Psoas muscle (tissue), 7 donors: ENCODE measurements at regions not wholly inside any gene's neighbourhood (a gene's known extent, or its start where the extent isn't known, plus 50 kb on each side); places are given as distances from the start of the nearest gene placed in this dataset.

Experiments used
- ATAC-seq, 4 donors: fragments of 200-7000 bp; cut with Tn5 transposase; one replicate each; pipeline ENCODE4 v1.9.1; 2020; ENCODE audit warnings: moderate library complexity in 3 of 4, mild to moderate bottlenecking in 2 of 4
- DNase-seq, 2 donors: peaks; one replicate each; pipeline ENCODE4 v3.0.0-alpha.2; 2020
- H3K27ac ChIP-seq: fragments of 200-600 bp; one replicate; pipeline ENCODE4 v1.8.0; 2022
- H3K27me3 ChIP-seq, 3 donors: fragments of 200-600 bp in 1 of 3; one replicate each; pipeline versions ENCODE4 v1.6.1 to v1.8.0; 2013 to 2022; ENCODE audit warnings: low read length in 2 of 3, mild to moderate bottlenecking in 2 of 3, moderate library complexity in 1 of 3; ENCODE audit not compliant: insufficient read depth in 3 of 3
- H3K36me3 ChIP-seq, 2 donors: fragments of 200-600 bp in 1 of 2; one replicate each; pipeline versions ENCODE4 v1.6.1 to v1.8.0; 2013 to 2022; ENCODE audit warnings: low read depth in 1 of 2, mild to moderate bottlenecking in 1 of 2, moderate library complexity in 1 of 2; ENCODE audit not compliant: insufficient read depth in 1 of 2
- H3K4me1 ChIP-seq: fragments of 200-600 bp; one replicate; pipeline ENCODE4 v1.8.0; 2022
- H3K4me3 ChIP-seq: fragments of 200-600 bp; one replicate; pipeline ENCODE4 v1.8.0; 2022; ENCODE audit warnings: mild to moderate bottlenecking
- H3K9me3 ChIP-seq: fragments of 200-600 bp; one replicate; pipeline ENCODE4 v1.8.0; 2022
- CTCF ChIP-seq: fragments of 200-600 bp; IDR thresholded peaks from one replicate; pipeline ENCODE4 v1.8.0; 2022; ENCODE audit warnings: antibody characterized with exemption
- WGBS, 3 donors: extraction: QIAGEN DNeasy Blood & Tissue Kit; methylation state at CpG; one replicate each; pipeline versions ENCODE4 v1.1.6 to v1.1.7; 2013; 5-methylcytosine and 5-hydroxymethylcytosine counted together
- intact Hi-C, 2 donors: fragments of 100-400 bp; cut with DNase I; formaldehyde crosslinking; loops; one replicate each; pipeline versions ENCODE4 v1.11.0 to v1.14.2; 2022
- donor health status: healthy with polysubstance abuse.
- donor health status: DM: no; HTN: no; CAD: no; lungs with moderate emphysema.
- donor health status: Bipolar disorder and iron deficiency.
- donor health status: healthy.
- donor health status: DM: yes; HTN: yes; CAD: no.
- donor health status: DM: no; HTN: no; CAD: no.
- donor health status: DM: yes; HTN: yes; CAD: no.

GRCh38 chr1:186532466-186532865 lies 71.6 kb upstream of the PDC start:
- DNase-seq (no peak), ATAC-seq (no peak)
- Histone ChIP-seq H3K27me3 (no peaks in the 10 kb centered on the region), H3K27ac (no peak overlapping the region), H3K9me3 (no peaks in the 10 kb centered on the region), H3K4me3 (no peak overlapping the region), H3K4me1 (no peaks in the 10 kb centered on the region), H3K36me3 (no peaks in the 10 kb centered on the region)
- TF ChIP-seq CTCF, result no peak
- WGBS, 3 donors, result 91 to 95% (median 94%) methylated on average over 2 of the region's 2 CpGs
- intact Hi-C loops, result no loop called here

- ATAC-seq (no peak), DNase-seq (no peak)
- Histone ChIP-seq H3K27me3 (no peaks in the 10 kb centered on the region), H3K4me3 (no peak overlapping the region), H3K9me3 (no peaks in the 10 kb centered on the region), H3K36me3 (no peaks in the 10 kb centered on the region), H3K4me1 (no peaks in the 10 kb centered on the region), H3K27ac (no peak overlapping the region)
- 87 to 89% (median 87%) methylated on average over 1 of the region's 1 CpG for WGBS, 3 donors
- intact Hi-C loops, result no loop called here
- TF ChIP-seq CTCF, result no peak
Observed at GRCh38 chr1:186531561-186532165, 70.7 kb upstream of the PDC start.

GRCh38 chr1:186530109-186530508 lies 69.2 kb upstream of the PDC start:
- 77 to 89% (median 81%) methylated on average over 2 of the region's 2 CpGs for WGBS, 3 donors
- Histone ChIP-seq H3K9me3 (no peaks in the 10 kb centered on the region), H3K27me3 (no peaks in the 10 kb centered on the region), H3K36me3 (no peaks in the 10 kb centered on the region), H3K4me1 (no peaks in the 10 kb centered on the region), H3K27ac (no peak overlapping the region), H3K4me3 (no peak overlapping the region)
- TF ChIP-seq CTCF, result no peak
- intact Hi-C loops, result no loop called here
- DNase-seq, result no peak
- ATAC-seq, result no peak

- Histone ChIP-seq H3K27me3 (no peaks in the 10 kb centered on the region), H3K4me3 (no peak overlapping the region), H3K9me3 (peaks cover 7% of the 10 kb centered on the region), H3K4me1 (no peaks in the 10 kb centered on the region), H3K36me3 (peaks cover 0 to 3% of the 10 kb centered on the region in 2 donors), H3K27ac (no peak overlapping the region)
- DNase-seq, result no peak
- ATAC-seq, result no peak
- intact Hi-C loops, result no loop called here
- TF ChIP-seq CTCF, result no peak
Observed at GRCh38 chr1:186519982-186520381, 59.1 kb upstream of the PDC start.

- 59 to 66% (median 63%) methylated on average over 4 of the region's 4 CpGs for WGBS, 3 donors
- intact Hi-C loops, result no loop called here
- ATAC-seq, result no peak
- no peak overlapping the region for H3K27ac ChIP-seq
- peaks cover 0 to 3% of the 10 kb centered on the region in 2 donors for H3K36me3 ChIP-seq
- DNase-seq, result no peak
- H3K4me3 ChIP-seq, result no peak overlapping the region
- TF ChIP-seq CTCF, result no peak
- H3K27me3 ChIP-seq, result no peaks in the 10 kb centered on the region
- H3K9me3 ChIP-seq, result peaks cover 6% of the 10 kb centered on the region
- H3K4me1 ChIP-seq, result no peaks in the 10 kb centered on the region
Observed at GRCh38 chr1:186518822-186519381, 58.0 kb upstream of the PDC start.
